ENCODE measurements at regions not wholly inside any gene's neighbourhood (a gene's known extent, or its start where the extent isn't known, plus 50 kb on each side); places are given as distances from the start of the nearest gene placed in this dataset.
"Not testable (repeated sequence)": the region's sequence is repeated elsewhere in the genome, so short reads cannot be mapped to it uniquely, and the experiment has no call there.

DNA sequence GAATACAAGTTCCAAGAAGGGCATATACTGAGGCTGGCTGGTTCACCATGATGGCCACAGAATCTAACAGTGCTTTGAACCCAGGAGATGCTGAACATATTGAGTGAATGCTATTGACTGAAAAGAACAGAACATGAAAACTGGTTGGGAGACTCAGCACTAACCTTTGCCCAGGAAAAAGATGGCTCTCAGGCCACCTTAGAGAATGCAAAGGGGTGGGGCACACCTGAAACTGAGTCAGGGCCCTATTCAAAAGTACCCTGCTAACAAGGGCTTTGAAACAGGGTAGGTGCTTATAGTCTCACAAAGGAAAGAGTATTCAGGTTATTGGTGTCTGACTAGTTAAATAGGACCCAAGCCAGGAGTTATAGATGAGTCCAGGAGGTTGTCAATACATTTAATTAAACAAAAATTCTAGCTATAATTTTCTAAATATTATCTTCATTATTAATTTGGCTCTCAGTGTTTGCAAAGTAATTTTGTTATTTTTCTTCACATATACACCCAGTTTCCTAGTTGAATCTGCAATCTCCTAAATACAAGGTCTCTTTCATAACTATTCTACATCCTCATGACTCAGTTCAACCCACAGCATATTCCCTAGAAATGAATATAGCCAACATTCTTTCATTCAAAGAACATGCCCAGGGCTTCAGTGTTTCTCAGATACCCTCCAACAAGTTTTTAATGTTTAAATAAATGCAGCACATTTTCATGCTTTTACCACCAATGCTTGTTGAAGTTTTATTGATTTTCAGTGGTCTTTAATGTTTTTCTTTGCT lies 144.2 kb upstream of the RAPGEF2 start:
- DNase-seq: no peak

DNA sequence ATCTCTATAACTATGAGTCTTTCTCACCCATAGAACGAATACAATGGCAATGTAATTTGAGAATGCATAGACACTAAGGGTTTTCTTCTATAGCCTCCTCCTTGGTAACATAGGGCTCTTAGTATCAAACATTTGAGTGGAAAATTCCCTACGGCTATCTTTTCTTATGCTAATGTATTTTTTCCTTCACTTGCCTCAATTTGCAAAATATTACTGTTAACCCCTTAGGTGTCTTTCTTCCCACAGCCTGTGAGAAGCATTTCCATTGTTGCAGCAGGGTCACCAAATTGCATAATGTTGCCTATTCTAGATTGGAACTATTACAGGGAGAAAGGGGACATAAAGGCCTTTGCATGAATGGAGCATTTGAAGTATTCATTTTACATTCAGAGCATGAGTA lies 140.5 kb upstream of the RAPGEF2 start:
- DNase-seq: no peak

DNA sequence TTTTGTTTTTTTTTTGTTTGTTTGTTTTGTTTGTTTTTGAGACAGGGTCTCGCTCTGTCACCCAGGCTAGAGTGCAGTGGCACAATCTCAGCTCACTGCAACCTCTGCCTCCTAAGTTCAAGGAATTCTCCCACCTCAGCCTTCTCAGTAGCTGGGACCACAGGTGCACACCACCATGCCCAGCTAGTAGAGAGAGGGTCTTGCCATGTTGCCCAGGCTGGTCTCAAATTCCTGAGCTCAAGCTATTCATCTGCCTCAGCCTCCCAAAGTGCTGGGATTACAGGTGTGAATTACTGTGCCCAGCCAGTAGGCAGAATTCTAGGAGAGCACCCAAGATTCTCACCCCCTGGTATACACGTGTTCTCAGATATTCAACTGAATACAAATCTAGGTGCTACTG lies 139.6 kb upstream of the RAPGEF2 start:
- DNase-seq: not testable (repeated sequence)

DNA sequence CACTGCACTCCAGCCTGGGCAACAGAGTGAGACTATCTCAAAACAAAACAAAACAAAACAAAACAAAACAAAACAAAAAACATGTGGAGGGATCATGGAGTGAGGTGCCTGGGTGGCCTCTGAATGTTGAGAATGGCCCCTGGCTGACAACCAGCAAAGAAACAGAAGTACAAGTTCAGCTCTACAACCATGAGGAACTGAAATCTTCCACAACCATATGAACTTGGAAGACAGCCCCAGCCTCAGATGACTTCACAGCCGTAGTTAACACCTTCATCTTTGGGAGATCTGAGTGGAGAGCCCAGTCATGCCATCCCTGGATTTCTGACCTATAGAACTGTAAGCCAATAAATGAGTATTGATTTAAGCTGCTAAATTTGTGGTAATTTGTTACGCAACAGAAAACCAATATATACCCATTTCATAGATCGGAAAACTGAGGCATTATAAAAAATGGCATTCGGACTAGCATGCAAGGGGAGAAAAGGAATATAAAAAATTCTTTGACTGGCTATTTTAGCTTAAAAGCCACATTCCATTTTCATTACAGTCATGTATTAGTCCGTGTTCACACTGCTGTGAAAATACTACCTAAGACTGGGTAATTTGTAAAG lies 138.7 kb upstream of the RAPGEF2 start:
- DNase-seq: no peak

DNA sequence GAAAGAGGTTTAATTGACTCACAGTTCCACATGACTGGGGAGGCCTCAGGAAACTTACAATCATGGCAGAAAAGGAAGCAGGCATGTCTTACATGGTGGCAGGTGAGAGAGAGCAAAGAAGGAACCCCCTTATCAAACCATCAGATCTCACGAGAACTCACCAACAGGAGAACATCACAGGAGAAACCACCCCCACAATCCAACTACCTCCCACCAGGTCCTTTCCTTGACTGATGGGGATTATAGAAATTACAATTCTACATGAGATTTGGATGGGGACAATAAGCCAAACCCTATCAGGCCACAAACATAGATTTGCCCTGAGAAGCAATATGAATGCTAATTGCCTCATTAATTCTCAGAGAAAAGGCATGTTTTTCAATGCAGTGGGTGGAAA lies 138.2 kb upstream of the RAPGEF2 start:
- no peak for DNase-seq

DNA sequence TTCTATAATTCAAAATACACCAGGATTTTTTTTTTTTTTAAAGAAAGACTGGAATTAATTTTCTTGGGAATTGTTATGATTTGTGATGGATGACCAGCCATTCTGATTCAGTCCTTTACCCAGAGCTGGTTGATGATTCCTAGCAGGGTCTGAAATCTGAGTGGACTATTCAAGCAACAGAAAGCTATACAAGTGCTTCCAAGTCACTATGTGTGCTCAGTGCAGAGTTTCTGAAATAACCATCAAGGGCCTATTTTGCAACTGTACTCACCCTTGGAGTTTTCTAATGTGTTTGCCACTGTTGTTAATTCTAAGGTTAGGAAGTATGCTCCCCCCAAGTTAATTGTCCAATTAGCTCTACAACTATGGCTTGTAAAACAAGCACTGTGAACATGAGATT lies 137.7 kb upstream of the RAPGEF2 start:
- DNase-seq: no peak

DNA sequence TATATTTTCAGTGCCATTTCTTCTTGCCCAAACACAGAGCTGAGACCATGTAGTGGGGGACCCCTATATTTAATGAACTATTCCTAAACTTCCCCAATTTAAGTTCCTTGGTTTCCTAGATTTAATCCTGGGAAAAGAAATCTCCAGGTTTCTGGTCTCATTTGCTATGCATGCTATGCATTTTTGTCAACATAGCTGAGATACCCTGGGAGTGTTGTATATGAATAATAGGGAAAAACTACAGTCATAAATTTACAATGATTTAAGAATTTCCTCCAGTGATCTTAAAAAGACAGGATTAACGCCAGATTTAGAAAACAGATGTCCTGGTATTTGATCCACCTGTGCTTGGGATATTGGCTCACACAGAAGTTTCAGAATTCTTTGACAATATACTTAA lies 136.8 kb upstream of the RAPGEF2 start:
- DNase-seq: no peak

DNA sequence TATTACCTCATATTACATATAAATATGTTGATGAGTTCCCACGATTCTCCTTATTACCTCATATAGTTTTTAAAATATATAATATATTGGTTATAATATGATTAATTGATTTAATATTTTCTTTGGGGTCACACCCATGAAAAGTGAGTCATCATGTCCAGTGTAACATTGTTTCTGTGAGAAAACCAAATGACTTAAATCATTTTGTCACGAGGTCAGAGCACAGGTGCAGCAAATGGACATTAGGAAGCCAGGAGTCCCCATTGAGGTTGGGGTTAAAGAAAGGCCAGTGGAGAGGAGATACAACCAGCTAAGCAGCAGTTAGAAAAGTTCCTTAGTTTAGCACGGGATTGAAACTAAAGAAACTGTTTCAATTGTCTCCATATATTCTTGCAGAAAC lies 133.9 kb upstream of the RAPGEF2 start:
- no peak for DNase-seq

DNA sequence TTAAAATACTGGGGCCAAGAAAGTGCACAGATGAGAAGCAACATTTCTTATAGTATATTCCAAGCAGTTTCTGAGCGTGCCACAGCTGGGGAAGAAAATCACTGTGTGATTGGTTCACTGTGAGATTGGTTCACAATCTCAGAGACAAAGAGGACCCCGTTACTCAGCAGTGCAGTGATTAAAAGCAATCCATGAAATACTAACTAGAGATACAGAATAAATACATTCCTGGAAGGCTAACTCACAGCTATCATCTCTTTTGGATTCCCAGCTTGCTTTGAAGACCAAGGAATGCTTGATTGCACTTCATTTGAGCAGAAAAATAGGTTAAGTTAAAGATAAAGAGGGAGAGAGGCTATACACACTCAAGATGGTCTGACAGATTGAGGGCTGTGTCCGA lies 132.1 kb upstream of the RAPGEF2 start:
- no peak for DNase-seq

DNA sequence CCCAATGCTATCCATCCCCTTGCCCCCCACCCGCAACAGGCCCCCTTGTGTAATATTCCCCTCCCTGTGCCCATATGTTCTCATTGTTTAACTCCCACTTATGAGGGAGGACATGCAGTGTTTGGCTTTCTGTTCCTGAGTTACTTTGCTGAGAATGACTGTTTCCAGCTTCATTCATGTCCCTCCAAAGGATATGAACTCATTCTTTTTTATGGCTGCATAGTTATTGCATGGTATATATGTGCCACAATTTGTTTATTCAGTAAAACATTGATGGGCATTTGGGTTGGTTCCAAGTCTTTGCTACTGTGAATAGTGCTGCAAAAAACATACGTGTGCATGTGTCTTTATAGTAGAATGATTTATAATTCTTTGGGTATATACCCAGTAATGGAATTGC lies 128.4 kb upstream of the RAPGEF2 start:
- DNase-seq: peak; percentile 6

DNA sequence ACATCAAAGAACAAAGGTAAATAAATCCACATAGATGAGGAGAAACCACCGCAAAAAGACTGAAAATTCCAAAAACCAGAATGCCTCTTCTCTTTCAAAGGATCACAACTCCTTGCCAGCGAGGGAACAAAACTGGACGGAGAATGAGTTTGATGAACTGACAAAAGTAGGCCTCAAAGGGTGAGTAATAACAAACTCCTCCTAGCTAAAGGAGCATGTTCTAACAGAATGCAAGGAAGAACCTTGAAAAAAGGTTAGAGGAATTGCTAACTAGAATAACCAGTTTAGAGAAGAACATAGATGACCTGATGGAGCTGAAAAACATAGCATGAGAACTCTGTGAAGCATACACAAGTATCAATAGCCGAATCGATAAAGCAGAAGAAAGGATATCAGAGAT lies 122.2 kb upstream of the RAPGEF2 start:
- not testable (repeated sequence) for DNase-seq

DNA sequence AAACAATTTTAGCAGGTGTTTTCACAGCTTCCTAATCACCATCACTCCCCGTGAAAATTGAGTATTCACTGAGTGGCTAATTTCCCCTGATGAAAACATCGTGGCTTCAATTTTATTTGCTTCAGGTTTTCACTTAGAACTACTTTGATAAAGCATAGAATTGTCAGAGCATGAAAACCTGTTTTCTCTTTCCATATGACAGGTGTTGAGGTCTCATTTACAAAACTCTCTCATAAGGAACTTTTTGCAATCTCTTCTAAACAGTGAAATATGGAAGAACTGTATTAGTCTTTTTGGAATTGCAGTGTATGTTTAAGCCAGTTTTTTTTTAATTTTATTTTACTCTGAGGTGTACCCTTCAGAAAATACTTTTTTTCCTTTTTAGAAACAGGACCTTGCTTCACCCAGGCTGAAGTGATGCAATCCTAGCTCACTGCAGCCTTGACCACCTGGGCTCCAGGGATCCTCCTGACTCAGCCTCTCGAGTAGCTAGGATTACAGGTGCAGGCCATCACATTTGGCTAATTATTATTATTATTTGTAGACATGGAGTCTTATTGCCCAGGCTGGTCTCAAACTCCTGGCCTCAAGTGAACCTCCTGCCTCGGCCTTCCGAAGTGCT lies 111.2 kb upstream of the RAPGEF2 start:
- no peak for DNase-seq

DNA sequence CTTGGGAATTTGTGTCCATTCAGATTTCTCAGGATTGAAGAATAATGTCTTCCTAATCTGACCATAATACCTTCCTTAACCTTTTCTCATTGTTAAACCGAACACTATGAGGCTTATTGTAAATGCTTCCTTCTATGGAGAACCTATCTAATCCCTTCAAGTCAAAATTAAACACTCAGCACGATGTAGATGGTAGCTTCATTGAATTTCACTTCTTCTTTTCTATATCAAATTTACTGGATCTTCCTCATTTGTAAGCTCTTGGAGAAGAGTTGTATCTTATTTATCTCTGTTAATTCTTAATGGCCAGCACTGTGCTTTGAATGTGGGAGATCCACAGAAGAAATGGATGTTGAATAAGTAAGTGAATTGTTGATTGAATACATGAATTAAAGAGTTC lies 109.0 kb upstream of the RAPGEF2 start:
- DNase-seq: no peak

DNA sequence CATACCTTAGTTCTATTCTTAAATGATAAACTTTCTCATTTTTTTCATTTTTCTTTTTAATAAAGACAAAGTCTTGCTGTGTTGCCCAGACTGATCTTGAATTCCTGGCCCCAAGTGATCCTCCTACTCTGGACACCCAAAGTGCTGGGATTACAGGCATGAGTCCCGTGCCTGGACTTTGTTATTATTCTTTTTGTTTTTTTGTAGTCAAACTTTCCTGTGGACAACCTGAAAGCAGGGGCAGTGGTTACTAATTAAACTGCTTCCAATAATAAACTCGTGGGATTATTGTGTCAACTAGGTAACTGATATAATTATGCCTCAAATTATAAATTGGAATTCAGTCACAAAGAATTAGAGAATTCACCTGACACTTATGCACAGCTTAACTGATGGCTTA lies 107.8 kb upstream of the RAPGEF2 start:
- no peak for DNase-seq

DNA sequence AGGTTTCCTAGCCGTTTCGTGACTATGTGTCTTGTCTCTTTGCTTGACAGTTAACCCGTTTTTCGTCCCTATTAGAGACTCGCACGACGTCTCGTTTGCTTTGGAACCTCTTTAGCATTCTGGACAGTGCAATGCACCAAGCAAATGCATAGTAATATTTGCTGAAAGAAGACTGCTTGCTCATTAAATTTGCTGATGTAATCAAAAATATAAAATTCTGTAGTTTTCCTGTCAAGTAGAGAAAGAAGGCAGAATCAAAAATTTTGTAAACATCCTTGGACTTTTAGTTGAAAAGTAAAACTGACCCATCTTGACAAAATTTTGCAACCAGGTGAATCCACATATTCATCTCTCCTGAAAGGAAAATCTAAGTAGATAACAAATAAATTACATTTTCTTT lies 106.9 kb upstream of the RAPGEF2 start:
- DNase-seq: no peak

DNA sequence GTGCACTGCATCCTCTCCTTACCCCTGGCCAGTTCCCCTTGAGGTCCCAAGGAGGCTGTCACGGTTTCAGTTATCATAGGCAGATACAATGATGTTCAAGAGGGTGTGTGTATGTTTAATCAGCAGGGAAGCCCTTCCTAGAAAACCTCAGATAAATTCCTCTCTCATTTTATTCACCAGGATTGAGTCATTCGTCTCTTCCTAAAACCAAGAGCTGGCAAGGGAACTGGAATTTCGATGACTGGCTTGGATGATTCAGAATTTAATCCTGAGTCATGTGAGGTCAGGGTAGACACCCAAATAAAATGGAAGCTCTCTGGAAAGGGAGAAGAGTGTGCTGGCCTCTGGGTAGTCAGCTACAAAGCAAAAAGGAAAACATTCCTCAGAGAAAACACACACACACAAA lies 106.2 kb upstream of the RAPGEF2 start:
- peak; percentile 53 for DNase-seq

DNA sequence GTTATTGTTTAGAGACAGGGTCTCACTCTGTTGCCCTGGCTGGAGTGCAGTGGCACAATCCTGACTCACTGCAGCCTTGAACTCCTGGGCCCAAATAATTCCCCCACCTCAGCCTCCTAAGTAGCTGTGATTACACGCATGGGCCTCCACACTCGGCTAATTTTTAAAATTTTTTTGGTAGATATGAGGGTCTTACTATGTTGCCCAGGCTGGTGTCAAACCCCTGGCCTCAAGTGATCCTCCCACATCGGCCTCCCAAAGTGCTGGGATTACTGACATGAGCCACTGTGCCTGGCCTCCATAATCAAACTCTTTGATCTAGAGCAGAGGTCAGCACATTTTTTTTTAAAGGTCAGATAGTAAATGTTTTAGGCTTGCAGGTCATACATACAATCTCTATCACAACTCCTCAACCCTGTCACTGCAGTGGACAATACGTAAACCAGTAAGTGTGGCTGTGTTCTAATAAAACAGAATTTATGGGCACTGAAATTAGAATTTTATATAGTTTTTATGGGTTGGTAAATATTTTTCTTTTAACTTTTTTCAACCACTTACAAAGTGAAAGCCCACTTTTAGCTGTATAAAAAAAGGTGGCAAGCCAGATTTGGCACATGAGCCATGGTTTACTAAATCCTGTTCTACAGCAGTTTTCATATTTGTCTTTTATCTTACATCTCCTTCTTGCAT lies 105.1 kb upstream of the RAPGEF2 start:
- DNase-seq: no peak

DNA sequence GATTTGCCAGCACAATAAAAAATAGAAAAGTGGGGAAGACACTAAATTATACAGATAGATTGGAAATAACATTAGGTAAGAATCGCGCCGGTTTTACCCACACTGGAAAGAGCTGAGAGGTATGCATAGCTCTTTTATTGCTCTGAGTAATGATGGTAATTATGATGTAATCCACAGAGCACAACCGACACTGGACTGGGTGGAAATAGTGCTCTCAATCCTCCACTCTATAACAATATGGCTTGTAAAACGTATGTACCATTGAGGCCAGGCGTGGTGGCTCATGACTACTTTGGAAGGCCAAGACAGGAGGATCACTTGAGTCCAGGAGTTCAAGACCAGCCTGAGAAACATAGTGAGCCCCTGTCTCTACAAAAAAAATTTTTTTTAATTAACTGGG lies 104.3 kb upstream of the RAPGEF2 start:
- peak; percentile 39 for DNase-seq

DNA sequence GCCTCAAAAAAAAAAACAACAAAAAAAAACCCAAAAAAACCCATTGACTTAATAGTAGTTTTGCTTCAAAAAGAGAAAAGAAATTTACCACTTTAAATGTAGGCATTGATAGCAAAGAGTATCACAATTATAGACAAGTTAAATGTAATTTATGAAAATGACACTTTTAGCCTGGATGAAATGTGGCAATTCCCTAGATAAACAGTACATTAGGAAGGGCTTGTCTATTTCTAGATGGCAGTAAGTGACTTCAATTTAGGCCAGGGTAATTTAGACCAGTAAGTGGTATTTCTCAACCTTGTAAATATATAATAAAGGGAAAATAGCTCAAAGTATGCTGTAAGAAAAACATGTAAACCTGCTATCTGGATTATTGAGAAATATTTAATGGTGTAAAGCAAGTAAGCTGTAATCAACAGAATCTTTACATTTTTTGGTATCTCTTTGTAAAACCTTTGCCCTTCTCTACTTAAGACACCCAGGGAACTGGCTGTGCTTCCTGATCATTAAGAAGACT lies 103.7 kb upstream of the RAPGEF2 start:
- DNase-seq: no peak

DNA sequence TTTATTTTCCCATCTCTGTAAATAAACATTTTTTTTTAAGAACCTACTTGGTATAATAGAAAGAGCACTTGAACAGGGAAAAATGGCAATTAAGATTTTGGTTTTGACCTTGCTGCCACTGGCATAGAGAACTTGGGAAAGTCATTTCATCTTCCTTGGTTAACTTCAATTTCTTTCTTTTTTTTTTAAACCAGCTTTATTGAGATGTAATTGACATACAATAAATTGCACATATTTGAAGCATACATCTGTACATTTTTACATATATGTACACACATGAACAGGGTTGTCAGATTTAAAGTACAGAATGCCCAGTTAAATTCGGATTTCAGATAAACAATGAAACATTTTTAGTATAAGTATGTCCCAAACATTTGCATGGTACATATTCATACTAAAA lies 103.0 kb upstream of the RAPGEF2 start:
- no peak for DNase-seq

DNA sequence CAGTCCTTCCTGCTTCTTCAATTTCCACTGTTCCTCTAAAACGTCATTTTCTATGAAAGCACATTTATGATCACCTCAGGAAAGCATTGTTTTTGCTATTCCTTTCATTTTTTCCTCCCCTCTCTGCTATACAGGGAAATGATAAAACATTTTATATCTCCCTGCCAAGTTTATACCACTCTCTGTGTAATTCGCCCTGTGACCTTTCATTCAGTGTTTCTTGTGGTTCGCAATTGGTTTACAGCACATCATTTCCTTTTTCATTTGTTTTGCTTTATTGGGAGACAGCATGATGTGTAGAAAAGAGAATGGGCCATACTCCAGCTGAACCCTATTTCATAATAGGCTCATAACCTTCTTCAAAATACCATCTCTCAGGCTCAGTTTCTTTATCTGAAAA lies 99.9 kb upstream of the RAPGEF2 start:
- no peak for DNase-seq

DNA sequence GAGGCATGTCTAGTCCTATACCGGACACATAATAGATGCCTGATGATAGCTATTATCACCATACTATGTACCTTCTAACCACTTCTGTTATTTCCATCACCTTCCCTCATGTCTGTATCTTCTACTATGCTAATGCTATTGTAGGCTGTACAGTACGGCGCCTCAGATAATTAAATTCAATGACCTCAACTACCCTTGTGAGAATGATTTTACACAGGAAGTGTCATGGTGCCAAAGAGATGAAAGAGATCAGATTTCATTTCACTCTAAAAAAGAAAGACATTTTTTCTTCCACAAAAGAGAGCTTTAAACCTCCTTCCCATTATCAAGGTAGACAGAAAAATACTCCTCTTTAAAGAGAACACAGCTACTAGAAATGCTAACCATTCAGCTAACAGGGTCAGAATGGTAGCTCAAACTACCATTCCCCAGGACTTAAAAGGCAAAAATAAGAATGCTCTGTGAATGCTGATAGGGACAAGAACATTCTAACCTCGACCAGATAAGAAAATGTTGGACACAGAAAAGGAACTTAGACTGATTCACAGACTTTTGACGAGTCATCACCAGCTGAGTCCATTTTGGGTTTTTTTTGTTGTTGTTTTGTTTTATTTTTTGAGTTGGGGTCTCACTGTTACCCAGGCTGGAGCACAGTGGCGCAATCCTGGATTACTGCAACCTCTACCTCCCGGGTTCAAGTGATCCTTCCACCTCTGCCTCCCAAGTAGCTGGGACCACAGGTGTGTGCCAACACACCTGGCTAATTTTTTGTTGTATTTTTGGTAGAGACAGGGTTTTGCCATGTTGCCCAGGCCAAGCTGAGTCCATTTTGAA lies 99.2 kb upstream of the RAPGEF2 start:
- DNase-seq: peak; percentile 80

DNA sequence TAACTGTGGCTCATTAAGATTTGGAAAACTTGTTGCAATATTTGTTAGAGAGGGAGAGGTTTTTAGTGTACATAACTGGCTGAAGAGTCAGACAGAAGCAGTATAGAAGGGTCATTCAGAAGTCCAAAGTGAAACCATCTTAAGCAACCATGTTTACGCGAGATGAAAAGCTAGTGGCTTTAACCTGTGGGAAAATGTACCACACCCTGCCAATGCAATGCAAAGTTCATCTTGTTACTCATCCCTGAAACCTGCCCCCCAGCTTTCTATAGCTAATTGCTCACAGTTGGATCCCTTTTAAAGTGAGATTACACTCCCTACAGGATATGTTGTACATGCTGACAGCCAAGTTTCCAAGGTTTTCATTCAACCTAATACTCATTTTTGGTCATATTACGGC lies 96.7 kb upstream of the RAPGEF2 start:
- no peak for DNase-seq

All from DMS153 (cell line).